Liver (tissue), 3 donors: ENCODE measurements at regions not wholly inside any gene's neighbourhood (a gene's known extent, or its start where the extent isn't known, plus 50 kb on each side); places are given as distances from the start of the nearest gene placed in this dataset.

Experiments
- EGR1 ChIP-seq, 2 donors: IDR thresholded peaks; 2 replicates each; pipeline ENCODE4 v1.6.1; 2016 to 2018; ENCODE audit warnings: antibody characterized with exemption in 2 of 2, low read depth in 2 of 2
- FOXA1 ChIP-seq: IDR thresholded peaks from 2 replicates; pipeline ENCODE4 v1.6.1; 2016; ENCODE audit warnings: antibody characterized with exemption
- GABPA ChIP-seq, 2 donors: IDR thresholded peaks in 1 of 2; conservative IDR thresholded peaks in 1 of 2; 2 replicates each; pipeline ENCODE4 v1.6.1; 2016; ENCODE audit warnings: antibody characterized with exemption in 2 of 2, mild to moderate bottlenecking in 1 of 2, moderate library complexity in 1 of 2
- NR2F2 ChIP-seq: IDR thresholded peaks from 2 replicates; pipeline ENCODE4 v1.6.1; 2016; ENCODE audit warnings: antibody characterized with exemption
- RAD21 ChIP-seq, 2 donors: IDR thresholded peaks; 2 replicates each; pipeline ENCODE4 v1.6.1; 2016; ENCODE audit warnings: antibody characterized with exemption in 2 of 2, mild to moderate bottlenecking in 2 of 2
- RXRA ChIP-seq, 2 donors: IDR thresholded peaks; 2 replicates each; pipeline ENCODE4 v1.6.1; 2017 to 2018; ENCODE audit warnings: antibody characterized with exemption in 2 of 2, mild to moderate bottlenecking in 1 of 2
- SP1 ChIP-seq: IDR thresholded peaks from 2 replicates; pipeline ENCODE4 v1.6.1; 2018; ENCODE audit warnings: antibody characterized with exemption, mild to moderate bottlenecking
- TAF1 ChIP-seq: conservative IDR thresholded peaks from 2 replicates; pipeline ENCODE4 v1.6.1; 2016; ENCODE audit warnings: antibody characterized with exemption, mild to moderate bottlenecking
- YY1 ChIP-seq: IDR thresholded peaks from 2 replicates; pipeline ENCODE4 v1.6.1; 2016; ENCODE audit warnings: antibody characterized with exemption, mild to moderate bottlenecking
- TF ChIP-seq, protein P1 (sequence below): fragments of 150-350 bp; IDR thresholded peaks from 2 replicates; pipeline ENCODE4 v1.5.1; 2017; ENCODE audit warnings: improper control_type of control experiment, low read depth, low read length; ENCODE audit not compliant: missing input control
- TF ChIP-seq, protein P2 (sequence below): IDR thresholded peaks from 2 replicates; pipeline ENCODE4 v1.6.1; 2016; ENCODE audit warnings: antibody characterized with exemption, mild to moderate bottlenecking
- TF ChIP-seq, protein P3 (sequence below): IDR thresholded peaks from 2 replicates; pipeline ENCODE4 v1.6.1; 2016; ENCODE audit warnings: antibody characterized with exemption
- TF ChIP-seq, protein P4 (sequence below): IDR thresholded peaks from 2 replicates; pipeline ENCODE4 v1.6.1; 2016; ENCODE audit warnings: antibody characterized with exemption
- TF ChIP-seq, protein P5 (sequence below): IDR thresholded peaks from 2 replicates; pipeline ENCODE4 v1.6.1; 2016; ENCODE audit warnings: antibody characterized with exemption
- donor health status: healthy.
- donor health status: healthy.

DNA sequence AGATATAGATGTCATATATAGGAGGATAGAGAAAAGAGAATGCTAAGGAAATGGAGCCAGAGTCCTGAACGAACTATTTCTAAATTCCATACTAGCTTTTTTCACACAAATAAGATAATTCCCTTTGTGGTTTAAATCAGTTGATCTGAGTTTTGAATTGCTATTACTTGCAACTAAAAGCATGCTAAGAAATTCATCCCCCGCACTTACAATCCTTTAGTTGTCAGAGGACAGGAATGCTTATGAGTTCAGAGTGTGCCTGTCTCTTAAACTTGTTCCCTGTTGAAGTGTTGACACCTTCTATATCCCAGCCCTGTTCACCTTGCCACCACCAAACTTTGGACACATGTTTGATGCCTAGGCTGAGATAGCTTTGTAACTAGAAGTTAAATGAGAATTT lies 406.2 kb downstream of the METTL15 start:
- TF ChIP-seq, protein P1, sequence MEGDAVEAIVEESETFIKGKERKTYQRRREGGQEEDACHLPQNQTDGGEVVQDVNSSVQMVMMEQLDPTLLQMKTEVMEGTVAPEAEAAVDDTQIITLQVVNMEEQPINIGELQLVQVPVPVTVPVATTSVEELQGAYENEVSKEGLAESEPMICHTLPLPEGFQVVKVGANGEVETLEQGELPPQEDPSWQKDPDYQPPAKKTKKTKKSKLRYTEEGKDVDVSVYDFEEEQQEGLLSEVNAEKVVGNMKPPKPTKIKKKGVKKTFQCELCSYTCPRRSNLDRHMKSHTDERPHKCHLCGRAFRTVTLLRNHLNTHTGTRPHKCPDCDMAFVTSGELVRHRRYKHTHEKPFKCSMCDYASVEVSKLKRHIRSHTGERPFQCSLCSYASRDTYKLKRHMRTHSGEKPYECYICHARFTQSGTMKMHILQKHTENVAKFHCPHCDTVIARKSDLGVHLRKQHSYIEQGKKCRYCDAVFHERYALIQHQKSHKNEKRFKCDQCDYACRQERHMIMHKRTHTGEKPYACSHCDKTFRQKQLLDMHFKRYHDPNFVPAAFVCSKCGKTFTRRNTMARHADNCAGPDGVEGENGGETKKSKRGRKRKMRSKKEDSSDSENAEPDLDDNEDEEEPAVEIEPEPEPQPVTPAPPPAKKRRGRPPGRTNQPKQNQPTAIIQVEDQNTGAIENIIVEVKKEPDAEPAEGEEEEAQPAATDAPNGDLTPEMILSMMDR: no peak
- TF ChIP-seq YY1 (no peak), GABPA (IDR thresholded peaks at IDR 0.05 in 1 of 2, conservative IDR thresholded peaks at IDR 0.05 in 1 of 2) (no peak), FOXA1 (no peak), TAF1 (no peak), NR2F2 (no peak), SP1 (no peak), EGR1 (IDR thresholded peaks at IDR 0.05; ENCODE audit: low read depth in 2 of 2) (no peak), RAD21 (IDR thresholded peaks at IDR 0.05) (no peak), RXRA (IDR thresholded peaks at IDR 0.05) (no peak)
- TF ChIP-seq, protein P2, sequence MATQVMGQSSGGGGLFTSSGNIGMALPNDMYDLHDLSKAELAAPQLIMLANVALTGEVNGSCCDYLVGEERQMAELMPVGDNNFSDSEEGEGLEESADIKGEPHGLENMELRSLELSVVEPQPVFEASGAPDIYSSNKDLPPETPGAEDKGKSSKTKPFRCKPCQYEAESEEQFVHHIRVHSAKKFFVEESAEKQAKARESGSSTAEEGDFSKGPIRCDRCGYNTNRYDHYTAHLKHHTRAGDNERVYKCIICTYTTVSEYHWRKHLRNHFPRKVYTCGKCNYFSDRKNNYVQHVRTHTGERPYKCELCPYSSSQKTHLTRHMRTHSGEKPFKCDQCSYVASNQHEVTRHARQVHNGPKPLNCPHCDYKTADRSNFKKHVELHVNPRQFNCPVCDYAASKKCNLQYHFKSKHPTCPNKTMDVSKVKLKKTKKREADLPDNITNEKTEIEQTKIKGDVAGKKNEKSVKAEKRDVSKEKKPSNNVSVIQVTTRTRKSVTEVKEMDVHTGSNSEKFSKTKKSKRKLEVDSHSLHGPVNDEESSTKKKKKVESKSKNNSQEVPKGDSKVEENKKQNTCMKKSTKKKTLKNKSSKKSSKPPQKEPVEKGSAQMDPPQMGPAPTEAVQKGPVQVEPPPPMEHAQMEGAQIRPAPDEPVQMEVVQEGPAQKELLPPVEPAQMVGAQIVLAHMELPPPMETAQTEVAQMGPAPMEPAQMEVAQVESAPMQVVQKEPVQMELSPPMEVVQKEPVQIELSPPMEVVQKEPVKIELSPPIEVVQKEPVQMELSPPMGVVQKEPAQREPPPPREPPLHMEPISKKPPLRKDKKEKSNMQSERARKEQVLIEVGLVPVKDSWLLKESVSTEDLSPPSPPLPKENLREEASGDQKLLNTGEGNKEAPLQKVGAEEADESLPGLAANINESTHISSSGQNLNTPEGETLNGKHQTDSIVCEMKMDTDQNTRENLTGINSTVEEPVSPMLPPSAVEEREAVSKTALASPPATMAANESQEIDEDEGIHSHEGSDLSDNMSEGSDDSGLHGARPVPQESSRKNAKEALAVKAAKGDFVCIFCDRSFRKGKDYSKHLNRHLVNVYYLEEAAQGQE: no peak
- TF ChIP-seq, protein P3, sequence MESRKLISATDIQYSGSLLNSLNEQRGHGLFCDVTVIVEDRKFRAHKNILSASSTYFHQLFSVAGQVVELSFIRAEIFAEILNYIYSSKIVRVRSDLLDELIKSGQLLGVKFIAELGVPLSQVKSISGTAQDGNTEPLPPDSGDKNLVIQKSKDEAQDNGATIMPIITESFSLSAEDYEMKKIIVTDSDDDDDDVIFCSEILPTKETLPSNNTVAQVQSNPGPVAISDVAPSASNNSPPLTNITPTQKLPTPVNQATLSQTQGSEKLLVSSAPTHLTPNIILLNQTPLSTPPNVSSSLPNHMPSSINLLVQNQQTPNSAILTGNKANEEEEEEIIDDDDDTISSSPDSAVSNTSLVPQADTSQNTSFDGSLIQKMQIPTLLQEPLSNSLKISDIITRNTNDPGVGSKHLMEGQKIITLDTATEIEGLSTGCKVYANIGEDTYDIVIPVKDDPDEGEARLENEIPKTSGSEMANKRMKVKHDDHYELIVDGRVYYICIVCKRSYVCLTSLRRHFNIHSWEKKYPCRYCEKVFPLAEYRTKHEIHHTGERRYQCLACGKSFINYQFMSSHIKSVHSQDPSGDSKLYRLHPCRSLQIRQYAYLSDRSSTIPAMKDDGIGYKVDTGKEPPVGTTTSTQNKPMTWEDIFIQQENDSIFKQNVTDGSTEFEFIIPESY: no peak
- TF ChIP-seq, protein P4, sequence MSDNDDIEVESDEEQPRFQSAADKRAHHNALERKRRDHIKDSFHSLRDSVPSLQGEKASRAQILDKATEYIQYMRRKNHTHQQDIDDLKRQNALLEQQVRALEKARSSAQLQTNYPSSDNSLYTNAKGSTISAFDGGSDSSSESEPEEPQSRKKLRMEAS: no peak
- TF ChIP-seq, protein P5, sequence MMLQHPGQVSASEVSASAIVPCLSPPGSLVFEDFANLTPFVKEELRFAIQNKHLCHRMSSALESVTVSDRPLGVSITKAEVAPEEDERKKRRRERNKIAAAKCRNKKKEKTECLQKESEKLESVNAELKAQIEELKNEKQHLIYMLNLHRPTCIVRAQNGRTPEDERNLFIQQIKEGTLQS: no peak
